K562 (cell line): ENCODE measurements at regions not wholly inside any gene's neighbourhood (a gene's known extent, or its start where the extent isn't known, plus 50 kb on each side); places are given as distances from the start of the nearest gene placed in this dataset.

Source experiments
- E4F1 ChIP-seq: fragments of 250-450 bp; sonication (Bioruptor Pico); IDR thresholded peaks from 2 replicates; pipeline ENCODE4 v1.5.0; 2021; ENCODE audit warnings: mild to moderate bottlenecking, borderline replicate concordance
- GATAD2B ChIP-seq: fragments of 450-650 bp; IDR thresholded peaks from 2 replicates; pipeline ENCODE4 v1.6.1; 2017; ENCODE audit warnings: mild to moderate bottlenecking, borderline replicate concordance
- SMC3 ChIP-seq: conservative IDR thresholded peaks from 2 replicates; pipeline ENCODE4 v1.6.1; 2011; ENCODE audit warnings: low read depth, low read length, improper control_type of control experiment; ENCODE audit not compliant: insufficient read depth
- ZNF24 ChIP-seq: fragments of 450-650 bp; IDR thresholded peaks from 2 replicates; pipeline ENCODE4 v1.6.1; 2016
- ZNF79 ChIP-seq: fragments of 250-450 bp; sonication (Bioruptor Pico); IDR thresholded peaks from 2 replicates; pipeline ENCODE4 v1.4.0; 2020; ENCODE audit warnings: low read depth, mild to moderate bottlenecking, moderate library complexity

DNA sequence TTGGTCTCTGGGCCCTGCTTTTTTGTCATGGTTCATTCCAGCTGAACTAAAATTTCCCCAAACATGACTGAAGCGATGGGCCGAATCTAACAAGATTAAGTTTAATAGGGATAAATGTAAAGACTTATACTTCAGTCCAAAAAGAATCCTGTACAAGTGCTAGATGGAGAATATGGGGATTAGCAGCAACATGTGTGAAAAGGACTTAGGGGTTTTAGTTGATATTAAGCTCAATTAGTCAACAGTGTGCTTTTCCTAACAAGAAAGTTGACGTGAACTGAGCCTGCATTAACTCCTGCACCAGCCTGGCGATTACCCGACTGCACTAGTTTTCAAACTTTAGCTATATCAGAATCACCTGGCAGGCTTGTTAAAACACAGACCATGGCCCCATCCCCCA is 61.0 kb upstream of the BBX start:
- TF ChIP-seq E4F1 (CRISPR knock-in tag) (no peak), ZNF24 (no peak), ZNF79 (CRISPR knock-in tag) (no peak), SMC3 (no peak), GATAD2B (no peak)
